Activated T-helper 1 cell treated with anti-CD3 and anti-CD28 coated beads, Interleukin-12 subunit alpha, Interleukin-12 subunit beta, Interleukin-2, Interleukin-4 antibody, amounts not matched to agents 30 ng/mL and 10 ng/mL and 1 ng/mL, durations not matched to agents 14 hours and 24 hours and 36 hours (primary cell): ENCODE measurements at regions not wholly inside any gene's neighbourhood (a gene's known extent, or its start where the extent isn't known, plus 50 kb on each side); places are given as distances from the start of the nearest gene placed in this dataset.

ENCODE experiments used
- DNase-seq: peaks from one replicate; pipeline ENCODE4 v3.0.0; 2021; ENCODE audit warnings: low spot score
- H3K27ac Mint-ChIP-seq: one replicate; pipeline ENCODE4 v1.8.0; 2021; ENCODE audit warnings: mild to moderate bottlenecking, mixed read lengths
- H3K27me3 Mint-ChIP-seq: one replicate; pipeline ENCODE4 v1.8.0; 2022; ENCODE audit warnings: mild to moderate bottlenecking, moderate library complexity, mixed read lengths; ENCODE audit not compliant: insufficient read depth
- H3K36me3 Mint-ChIP-seq: one replicate; pipeline ENCODE4 v1.8.0; 2021; ENCODE audit warnings: low read depth, mixed read lengths
- H3K4me1 Mint-ChIP-seq: one replicate; pipeline ENCODE4 v1.8.0; 2021; ENCODE audit warnings: low read depth, mixed read lengths
- H3K4me3 Mint-ChIP-seq: one replicate; pipeline ENCODE4 v1.8.0; 2021; ENCODE audit warnings: mild to moderate bottlenecking, moderate library complexity, mixed read lengths
- H3K9me3 Mint-ChIP-seq: one replicate; pipeline ENCODE4 v1.8.0; 2021; ENCODE audit warnings: mixed read lengths
- intact Hi-C: fragments of 100-400 bp; cut with micrococcal nuclease; formaldehyde crosslinking; loops from one replicate; pipeline ENCODE4 v1.15.1; 2024

GRCh38 chr2:58893656-58894351 lies 652.7 kb upstream of the FANCL start:
- H3K4me3 Mint-ChIP-seq = no peak overlapping the region
- DNase-seq = no peak
- no peaks in the 10 kb centered on the region for H3K4me1 Mint-ChIP-seq
- no peaks in the 10 kb centered on the region for H3K36me3 Mint-ChIP-seq
- H3K9me3 Mint-ChIP-seq = no peaks in the 10 kb centered on the region
- H3K27ac Mint-ChIP-seq = no peak overlapping the region
- H3K27me3 Mint-ChIP-seq = no peaks in the 10 kb centered on the region
- intact Hi-C loops = no loop called here

GRCh38 chr2:58891828-58892377 lies 650.8 kb upstream of the FANCL start:
- Mint-ChIP-seq H3K27ac (no peak overlapping the region), H3K4me1 (no peaks in the 10 kb centered on the region), H3K27me3 (no peaks in the 10 kb centered on the region), H3K9me3 (no peaks in the 10 kb centered on the region), H3K36me3 (no peaks in the 10 kb centered on the region), H3K4me3 (no peak overlapping the region)
- no peak for DNase-seq
- intact Hi-C loops = no loop called here

GRCh38 chr2:58890865-58891525 lies 649.9 kb upstream of the FANCL start:
- H3K27ac Mint-ChIP-seq = no peak overlapping the region
- DNase-seq = no peak
- intact Hi-C loops = no loop called here
- no peaks in the 10 kb centered on the region for H3K36me3 Mint-ChIP-seq
- H3K4me3 Mint-ChIP-seq = no peak overlapping the region
- no peaks in the 10 kb centered on the region for H3K4me1 Mint-ChIP-seq
- no peaks in the 10 kb centered on the region for H3K27me3 Mint-ChIP-seq
- no peaks in the 10 kb centered on the region for H3K9me3 Mint-ChIP-seq

- H3K27ac Mint-ChIP-seq = no peak overlapping the region
- intact Hi-C loops = no loop called here
These were observed 644.9 kb upstream of the FANCL start for GRCh38 chr2:58886009-58886408.

GRCh38 chr2:58879834-58880233 lies 638.7 kb upstream of the FANCL start:
- intact Hi-C loops = no loop called here
- Mint-ChIP-seq H3K36me3 (no peaks in the 10 kb centered on the region), H3K4me1 (no peaks in the 10 kb centered on the region), H3K27me3 (no peaks in the 10 kb centered on the region), H3K27ac (no peak overlapping the region), H3K9me3 (no peaks in the 10 kb centered on the region), H3K4me3 (no peak overlapping the region)
- no peak for DNase-seq

More at GRCh38 chr2:58886009-58886408, 644.9 kb upstream of the FANCL start:
- no peaks in the 10 kb centered on the region for H3K9me3 Mint-ChIP-seq
- DNase-seq = no peak
- H3K4me1 Mint-ChIP-seq = no peaks in the 10 kb centered on the region
- no peaks in the 10 kb centered on the region for H3K36me3 Mint-ChIP-seq
- no peaks in the 10 kb centered on the region for H3K27me3 Mint-ChIP-seq
- H3K4me3 Mint-ChIP-seq = no peak overlapping the region

- DNase-seq = no peak
- H3K27me3 Mint-ChIP-seq = no peaks in the 10 kb centered on the region
- H3K9me3 Mint-ChIP-seq = no peaks in the 10 kb centered on the region
- no peaks in the 10 kb centered on the region for H3K4me1 Mint-ChIP-seq
- intact Hi-C loops = no loop called here
- H3K36me3 Mint-ChIP-seq = no peaks in the 10 kb centered on the region
- no peak overlapping the region for H3K4me3 Mint-ChIP-seq
- no peak overlapping the region for H3K27ac Mint-ChIP-seq
These were observed 637.7 kb upstream of the FANCL start for GRCh38 chr2:58878778-58879177.

GRCh38 chr2:58876126-58876525 lies 635.0 kb upstream of the FANCL start:
- no peaks in the 10 kb centered on the region for H3K27me3 Mint-ChIP-seq

GRCh38 chr2:58875436-58875835 lies 634.3 kb upstream of the FANCL start:
- H3K9me3 Mint-ChIP-seq = no peaks in the 10 kb centered on the region
- no peaks in the 10 kb centered on the region for H3K4me1 Mint-ChIP-seq
- no peaks in the 10 kb centered on the region for H3K27me3 Mint-ChIP-seq
- DNase-seq = no peak
- intact Hi-C loops = no loop called here
- H3K27ac Mint-ChIP-seq = no peak overlapping the region
- no peak overlapping the region for H3K4me3 Mint-ChIP-seq
- no peaks in the 10 kb centered on the region for H3K36me3 Mint-ChIP-seq

More at GRCh38 chr2:58876126-58876525, 635.0 kb upstream of the FANCL start:
- no peaks in the 10 kb centered on the region for H3K9me3 Mint-ChIP-seq
- intact Hi-C loops = no loop called here
- H3K4me3 Mint-ChIP-seq = no peak overlapping the region
- no peak overlapping the region for H3K27ac Mint-ChIP-seq
- no peaks in the 10 kb centered on the region for H3K4me1 Mint-ChIP-seq
- no peak for DNase-seq
- no peaks in the 10 kb centered on the region for H3K36me3 Mint-ChIP-seq

- H3K9me3 Mint-ChIP-seq = no peaks in the 10 kb centered on the region
- no peak for DNase-seq
- intact Hi-C loops = no loop called here
- no peaks in the 10 kb centered on the region for H3K4me1 Mint-ChIP-seq
- H3K27ac Mint-ChIP-seq = no peak overlapping the region
- H3K36me3 Mint-ChIP-seq = no peaks in the 10 kb centered on the region
- no peaks in the 10 kb centered on the region for H3K27me3 Mint-ChIP-seq
- no peak overlapping the region for H3K4me3 Mint-ChIP-seq
These were observed 630.5 kb upstream of the FANCL start for GRCh38 chr2:58871469-58872142.

GRCh38 chr2:58870704-58871103 lies 629.6 kb upstream of the FANCL start:
- intact Hi-C loops = no loop called here
- no peak overlapping the region for H3K4me3 Mint-ChIP-seq
- peaks cover 6% of the 10 kb centered on the region for H3K4me1 Mint-ChIP-seq
- no peak for DNase-seq
- H3K9me3 Mint-ChIP-seq = no peaks in the 10 kb centered on the region
- no peak overlapping the region for H3K27ac Mint-ChIP-seq
- H3K36me3 Mint-ChIP-seq = no peaks in the 10 kb centered on the region
- H3K27me3 Mint-ChIP-seq = no peaks in the 10 kb centered on the region

GRCh38 chr2:58866946-58867345 lies 625.8 kb upstream of the FANCL start:
- Mint-ChIP-seq H3K27me3 (no peaks in the 10 kb centered on the region), H3K9me3 (no peaks in the 10 kb centered on the region), H3K36me3 (no peaks in the 10 kb centered on the region), H3K27ac (no peak overlapping the region), H3K4me1 (peaks cover 6% of the 10 kb centered on the region), H3K4me3 (no peak overlapping the region)
- intact Hi-C loops = no loop called here
- DNase-seq = no peak

GRCh38 chr2:58866527-58866926 lies 625.4 kb upstream of the FANCL start:
- H3K27ac Mint-ChIP-seq = no peak overlapping the region
- no peaks in the 10 kb centered on the region for H3K9me3 Mint-ChIP-seq
- intact Hi-C loops = no loop called here

GRCh38 chr2:58866040-58866439 lies 624.9 kb upstream of the FANCL start:
- Mint-ChIP-seq H3K4me3 (no peak overlapping the region), H3K4me1 (peaks cover 6% of the 10 kb centered on the region), H3K9me3 (no peaks in the 10 kb centered on the region), H3K36me3 (no peaks in the 10 kb centered on the region), H3K27me3 (no peaks in the 10 kb centered on the region), H3K27ac (no peak overlapping the region)
- DNase-seq = no peak
- intact Hi-C loops = no loop called here

More at GRCh38 chr2:58866527-58866926, 625.4 kb upstream of the FANCL start:
- H3K4me1 Mint-ChIP-seq = peaks cover 6% of the 10 kb centered on the region
- no peak for DNase-seq
- H3K36me3 Mint-ChIP-seq = no peaks in the 10 kb centered on the region
- H3K4me3 Mint-ChIP-seq = no peak overlapping the region
- H3K27me3 Mint-ChIP-seq = no peaks in the 10 kb centered on the region
